ENCODE measurements at regions not wholly inside any gene's neighbourhood (a gene's known extent, or its start where the extent isn't known, plus 50 kb on each side); places are given as distances from the start of the nearest gene placed in this dataset.
"Not testable (repeated sequence)": the region's sequence is repeated elsewhere in the genome, so short reads cannot be mapped to it uniquely, and the experiment has no call there.

DNA sequence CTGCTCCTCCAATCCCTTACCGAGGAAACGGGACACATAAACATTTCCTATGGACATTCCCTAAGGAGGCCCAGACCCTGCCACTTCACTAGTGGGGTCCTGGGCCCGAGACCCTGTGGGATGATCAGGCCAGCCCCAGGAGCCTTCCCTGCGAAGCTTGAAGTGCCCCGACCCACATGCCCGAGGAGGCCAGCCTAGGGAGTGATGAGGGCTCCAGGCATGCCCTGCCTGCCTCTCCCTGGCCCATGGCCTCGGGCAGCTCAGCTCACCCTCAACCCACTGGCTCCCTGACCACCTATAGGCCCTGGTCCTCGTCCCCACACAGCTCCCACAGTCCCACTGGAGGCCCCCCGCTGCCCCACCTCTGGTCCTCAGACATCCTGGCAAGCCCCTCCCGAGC is 141.8 kb upstream of the FOXD4L5 start:
- intact Hi-C loops (cut with micrococcal nuclease; ENCODE audit: unreplicated experiment); H3K27ac ChIP-seq (ENCODE audit: control insufficient read depth, insufficient read depth); RAD21 ChIA-PET (ENCODE audit: unreplicated experiment); H4K20me1 ChIP-seq (ENCODE audit: control insufficient read depth, insufficient read depth); H3K36me3 ChIP-seq (ENCODE audit: control insufficient read depth in 2 of 2, insufficient read depth in 2 of 2, low read length in 1 of 2); H3K9me3 ChIP-seq (replicated peaks; ENCODE audit: control insufficient read depth, insufficient read depth, low read length); H3K79me2 ChIP-seq (ENCODE audit: control insufficient read depth, insufficient read depth, low read length); in situ Hi-C loops (cut with MboI); H3K27me3 ChIP-seq (replicated peaks in 1 of 2; ENCODE audit: control insufficient read depth in 2 of 2, insufficient read depth in 2 of 2, low read length in 1 of 2); POLR2A ChIA-PET; BruUV-seq (replicated peaks); H3K9ac ChIP-seq (ENCODE audit: control insufficient read depth, insufficient read depth, low read length); FAIRE-seq; DNase-seq (ENCODE audit: low read depth, low spot score); ATAC-seq; CTCF ChIA-PET; H3K4me3 ChIP-seq; H2AFZ ChIP-seq (ENCODE audit: control insufficient read depth, low read depth, low read length); H3K4me1 ChIP-seq (ENCODE audit: control insufficient read depth, insufficient read depth, low read length); H3K4me2 ChIP-seq (ENCODE audit: control insufficient read depth, insufficient read depth); SMC1A ChIA-PET (ENCODE audit: uncharacterized antibody, unreplicated experiment): not testable (repeated sequence)
- 26% methylated on average over 9 of the region's 10 CpGs for WGBS (ENCODE audit: insufficient coverage, insufficient replicate concordance, low lambda C conversion rate, missing lambda C conversion rate)

- no peaks in the 10 kb centered on the region for H3K79me2 ChIP-seq (ENCODE audit: control insufficient read depth, insufficient read depth, low read length)
- H3K27me3 ChIP-seq (replicated peaks in 1 of 2; ENCODE audit: control insufficient read depth in 2 of 2, insufficient read depth in 2 of 2, low read length in 1 of 2) = no peaks in the 10 kb centered on the region
- in situ Hi-C loops (cut with MboI) = no loop called here
- FAIRE-seq (no peak), ATAC-seq (no peak), DNase-seq (ENCODE audit: low read depth, low spot score) (no peak)
- H3K36me3 ChIP-seq (ENCODE audit: control insufficient read depth in 2 of 2, insufficient read depth in 2 of 2, low read length in 1 of 2) = no peaks in the 10 kb centered on the region
- no peak overlapping the region for H3K27ac ChIP-seq (ENCODE audit: control insufficient read depth, insufficient read depth)
- H2AFZ ChIP-seq (ENCODE audit: control insufficient read depth, low read depth, low read length) = no peak overlapping the region
- 28% methylated on average over 6 of the region's 8 CpGs for WGBS (ENCODE audit: insufficient coverage, insufficient replicate concordance, low lambda C conversion rate, missing lambda C conversion rate)
- no peaks in the 10 kb centered on the region for H4K20me1 ChIP-seq (ENCODE audit: control insufficient read depth, insufficient read depth)
- H3K9me3 ChIP-seq (replicated peaks; ENCODE audit: control insufficient read depth, insufficient read depth, low read length) = no peaks in the 10 kb centered on the region; the same call in 2 of the 3 replicates
- intact Hi-C loops (cut with micrococcal nuclease; ENCODE audit: unreplicated experiment) = no loop called here
- ChIA-PET RAD21 (ENCODE audit: unreplicated experiment) (no interaction called here), CTCF (no interaction called here), POLR2A (no interaction called here), SMC1A (ENCODE audit: uncharacterized antibody, unreplicated experiment) (no interaction called here)
- no TSS peak for BruUV-seq (replicated peaks)
- no peak overlapping the region for H3K4me2 ChIP-seq (ENCODE audit: control insufficient read depth, insufficient read depth)
- no peaks in the 10 kb centered on the region for H3K4me1 ChIP-seq (ENCODE audit: control insufficient read depth, insufficient read depth, low read length)
- H3K4me3 ChIP-seq = no peak overlapping the region
- H3K9ac ChIP-seq (ENCODE audit: control insufficient read depth, insufficient read depth, low read length) = no peak overlapping the region
- TF ChIP-seq ATF7 (IDR thresholded peaks at IDR 0.05; ENCODE audit: low read depth) (no peak), BRCA1 (IDR thresholded peaks at IDR 0.05; ENCODE audit: low read depth, low read length) (no peak), POLR2A (IDR thresholded peaks at IDR 0.05; ENCODE audit: low read depth, low read length) (no peak), GABPA (IDR thresholded peaks at IDR 0.05; ENCODE audit: low read depth) (no peak), E2F4 (IDR thresholded peaks at IDR 0.05; ENCODE audit: low read depth, low read length) (no peak), TCF7 (IDR thresholded peaks at IDR 0.05; ENCODE audit: borderline replicate concordance) (no peak), NKRF (conservative IDR thresholded peaks at IDR 0.05) (no peak), MXI1 (IDR thresholded peaks at IDR 0.05; ENCODE audit: low read depth, low read length) (no peak), CBX5 (IDR thresholded peaks at IDR 0.05; ENCODE audit: low read depth) (no peak), ZNF622 (IDR thresholded peaks at IDR 0.05) (no peak)
- TF ChIP-seq, protein P1, sequence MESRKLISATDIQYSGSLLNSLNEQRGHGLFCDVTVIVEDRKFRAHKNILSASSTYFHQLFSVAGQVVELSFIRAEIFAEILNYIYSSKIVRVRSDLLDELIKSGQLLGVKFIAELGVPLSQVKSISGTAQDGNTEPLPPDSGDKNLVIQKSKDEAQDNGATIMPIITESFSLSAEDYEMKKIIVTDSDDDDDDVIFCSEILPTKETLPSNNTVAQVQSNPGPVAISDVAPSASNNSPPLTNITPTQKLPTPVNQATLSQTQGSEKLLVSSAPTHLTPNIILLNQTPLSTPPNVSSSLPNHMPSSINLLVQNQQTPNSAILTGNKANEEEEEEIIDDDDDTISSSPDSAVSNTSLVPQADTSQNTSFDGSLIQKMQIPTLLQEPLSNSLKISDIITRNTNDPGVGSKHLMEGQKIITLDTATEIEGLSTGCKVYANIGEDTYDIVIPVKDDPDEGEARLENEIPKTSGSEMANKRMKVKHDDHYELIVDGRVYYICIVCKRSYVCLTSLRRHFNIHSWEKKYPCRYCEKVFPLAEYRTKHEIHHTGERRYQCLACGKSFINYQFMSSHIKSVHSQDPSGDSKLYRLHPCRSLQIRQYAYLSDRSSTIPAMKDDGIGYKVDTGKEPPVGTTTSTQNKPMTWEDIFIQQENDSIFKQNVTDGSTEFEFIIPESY (IDR thresholded peaks at IDR 0.05) = no peak
Observed at GRCh38 chr9:65426231-65426630, 141.2 kb upstream of the FOXD4L5 start.

All from GM12878 (cell line).